ENCODE measurements at regions not wholly inside any gene's neighbourhood (a gene's known extent, or its start where the extent isn't known, plus 50 kb on each side); places are given as distances from the start of the nearest gene placed in this dataset.

GRCh38 chr2:175620106-175620505 lies 382.0 kb downstream of the LNPK start:
- no peak for DNase-seq (ENCODE audit: low spot score)
- no peak for TF ChIP-seq CTCF (IDR thresholded peaks at IDR 0.05; ENCODE audit: extremely low read depth, missing control alignments)

GRCh38 chr2:175619179-175620045 lies 382.7 kb downstream of the LNPK start:
- no peak for DNase-seq (ENCODE audit: low spot score)
- TF ChIP-seq CTCF (IDR thresholded peaks at IDR 0.05; ENCODE audit: extremely low read depth, missing control alignments), result no peak

- no peak for TF ChIP-seq CTCF (IDR thresholded peaks at IDR 0.05; ENCODE audit: extremely low read depth, missing control alignments)
Observed at GRCh38 chr2:175612280-175612679, 389.8 kb downstream of the LNPK start.

DNA sequence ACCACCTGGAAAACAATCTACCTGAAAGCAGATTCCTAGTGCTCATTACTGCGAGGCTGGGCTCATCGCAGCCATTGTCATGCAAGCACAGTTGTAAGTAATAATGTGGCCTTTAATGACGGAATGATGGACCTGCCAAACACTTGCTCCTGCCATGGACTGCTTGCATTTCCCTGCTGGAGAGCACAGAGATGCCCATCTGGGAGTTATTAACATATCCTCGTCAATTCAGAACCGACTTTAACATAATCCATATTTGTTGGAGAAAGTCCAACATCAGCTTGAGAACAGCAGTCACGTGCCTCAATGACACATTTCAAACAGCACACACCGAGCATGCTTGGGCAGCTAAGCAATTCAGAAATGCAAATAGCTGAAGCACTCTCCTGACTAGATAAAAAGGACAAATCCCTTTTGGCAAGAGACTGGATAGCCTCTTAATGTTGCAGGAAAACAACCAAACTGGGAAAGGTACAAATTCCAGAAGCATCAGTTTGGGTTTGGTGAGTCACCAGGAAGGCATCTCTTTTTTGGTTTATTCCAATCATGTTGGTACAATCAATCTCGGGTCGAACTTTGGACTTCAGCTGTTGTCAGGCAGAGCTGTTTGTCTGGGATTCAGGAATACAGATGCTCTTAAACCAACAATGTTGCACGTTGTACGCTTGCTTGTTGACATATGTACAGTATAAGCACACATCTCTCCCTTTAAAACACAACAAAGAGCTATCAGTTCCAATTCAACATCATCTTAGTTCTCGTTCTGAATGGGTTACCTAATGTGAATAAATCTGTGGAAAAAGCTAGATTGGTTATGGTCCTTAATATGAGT lies 395.8 kb downstream of the LNPK start:
- no peak for DNase-seq (ENCODE audit: low spot score)
- TF ChIP-seq CTCF (IDR thresholded peaks at IDR 0.05; ENCODE audit: extremely low read depth, missing control alignments), result no peak

More at GRCh38 chr2:175612280-175612679, 389.8 kb downstream of the LNPK start:
- no peak for DNase-seq (ENCODE audit: low spot score)

GRCh38 chr2:175605640-175606009 lies 396.4 kb downstream of the LNPK start:
- no peak for TF ChIP-seq CTCF (IDR thresholded peaks at IDR 0.05; ENCODE audit: extremely low read depth, missing control alignments)
- DNase-seq (ENCODE audit: low spot score), result no peak

- no peak for DNase-seq (ENCODE audit: low spot score)
- TF ChIP-seq CTCF (IDR thresholded peaks at IDR 0.05; ENCODE audit: extremely low read depth, missing control alignments), result no peak
Observed at GRCh38 chr2:175601969-175602368, 400.1 kb downstream of the LNPK start.

Data from GM20000 (cell line).